HepG2 (cell line): ENCODE measurements at regions not wholly inside any gene's neighbourhood (a gene's known extent, or its start where the extent isn't known, plus 50 kb on each side); places are given as distances from the start of the nearest gene placed in this dataset.

Source experiments
- ATAC-seq: fragments of 200-7000 bp; cut with Tn5 transposase; 3 replicates; pipeline ENCODE4 v1.9.1; 2020; ENCODE audit warnings: mild to moderate bottlenecking, moderate library complexity
- BruUV-seq: library from RNA; stranded (reverse); fragments of 400-500 nt; replicated peaks from 2 replicates; lab custom pipeline; 2021; lab: Mats Ljungman, UMichigan
- CTCF ChIA-PET: fragments of 300-600 bp; formaldehyde crosslinking; extraction: SDS; loops from one replicate; lab custom pipeline; 2021; ENCODE audit warnings: low total read pairs, inconsistent platforms, low intra/inter-chr PET ratio; lab: Yijun Ruan, JAX
- POLR2A ChIA-PET: fragments of 350-600 bp; sonication (Branson Sonifier 250); formaldehyde crosslinking; loops from one replicate; lab custom pipeline; 2020; ENCODE audit warnings: antibody characterized with exemption, inconsistent platforms; lab: Yijun Ruan, JAX
- DNase-seq: peaks from one replicate; pipeline ENCODE4 v3.0.0-alpha.2; 2015; ENCODE audit warnings: low spot score
- FAIRE-seq: peaks from 3 replicates; lab custom pipeline; 2011; peaks lifted over from hg19 to GRCh38; lab: Jason Lieb, UNC
- H2AFZ ChIP-seq: one replicate; pipeline ENCODE4 v1.6.1; 2011; ENCODE audit warnings: low read length, inconsistent platforms
- H3K27ac ChIP-seq: fragments of 300-600 bp; 3 replicates; pipeline ENCODE4 v1.8.0; 2011; ENCODE audit warnings: mixed run types, mild to moderate bottlenecking, mixed read lengths, low read length, inconsistent platforms; ENCODE audit not compliant: insufficient read depth; ENCODE audit errors: extremely low read length
- H3K27me3 ChIP-seq, 2 experiments: fragments of 200-600 bp in 1 of 2; 2 replicates in 1 of 2; 3 replicates in 1 of 2; pipeline versions ENCODE4 v1.6.0 to v1.8.0; 2011; ENCODE audit warnings: low read length in 2 of 2, mild to moderate bottlenecking in 2 of 2, moderate library complexity in 2 of 2, inconsistent platforms in 1 of 2; ENCODE audit not compliant: insufficient read depth in 2 of 2, control insufficient read depth in 1 of 2
- H3K36me3 ChIP-seq, 2 experiments: fragments of 200-600 bp in 1 of 2; replicated peaks in 1 of 2; 2 replicates in 1 of 2; 3 replicates in 1 of 2; pipeline versions ENCODE4 v1.5.1 to v1.8.0; 2011; ENCODE audit warnings: low read length in 2 of 2, inconsistent platforms in 1 of 2; ENCODE audit not compliant: insufficient read depth in 2 of 2, control insufficient read depth in 1 of 2
- H3K4me1 ChIP-seq: 2 replicates; pipeline ENCODE4 v1.5.1; 2012; ENCODE audit warnings: low read length, inconsistent platforms; ENCODE audit not compliant: insufficient read depth
- H3K4me2 ChIP-seq: 2 replicates; pipeline ENCODE4 v1.6.0; 2011; ENCODE audit warnings: low read depth, low read length, inconsistent platforms
- H3K4me3 ChIP-seq, 3 experiments: fragments of 200-600 bp in 1 of 3; sonication (generic), shearing (Covaris generic) in 1 of 3; replicated peaks in 1 of 3; 2 replicates each; pipeline ENCODE4 v1.5.1; 2011 to 2016; ENCODE audit warnings: low read length in 3 of 3, inconsistent platforms in 2 of 3, low read depth in 2 of 3, mild to moderate bottlenecking in 2 of 3, control low read depth in 1 of 3, mixed read lengths in 1 of 3; ENCODE audit not compliant: insufficient read depth in 1 of 3
- H3K79me2 ChIP-seq: one replicate; pipeline ENCODE4 v1.6.1; 2011; ENCODE audit warnings: low read length, inconsistent platforms; ENCODE audit not compliant: insufficient read depth
- H3K9ac ChIP-seq: 2 replicates; pipeline ENCODE4 v1.6.0; 2011; ENCODE audit warnings: mild to moderate bottlenecking, low read depth, low read length, inconsistent platforms; ENCODE audit not compliant: insufficient read depth
- H3K9me3 ChIP-seq: 2 replicates; pipeline ENCODE4 v1.5.1; 2012; ENCODE audit warnings: mild to moderate bottlenecking, low read length
- H4K20me1 ChIP-seq: 2 replicates; pipeline ENCODE4 v1.6.0; 2011; ENCODE audit warnings: inconsistent platforms, mild to moderate bottlenecking, low read length, moderate library complexity; ENCODE audit not compliant: insufficient read depth
- BRCA1 ChIP-seq: sonication (generic); formaldehyde crosslinking; IDR thresholded peaks from 2 replicates; pipeline ENCODE4 v1.4.0; 2020; ENCODE audit warnings: missing genetic modification reagents
- FLYWCH1 ChIP-seq: sonication (generic); formaldehyde crosslinking; IDR thresholded peaks from 2 replicates; pipeline ENCODE4 v1.8.1; 2023; ENCODE audit warnings: mild to moderate bottlenecking, missing genetic modification reagents
- KMT2A ChIP-seq: sonication (generic); formaldehyde crosslinking; IDR thresholded peaks from 2 replicates; pipeline ENCODE4 v1.4.0; 2020; ENCODE audit warnings: missing genetic modification reagents
- MIXL1 ChIP-seq: IDR thresholded peaks from 2 replicates; pipeline ENCODE4 v1.6.1; 2016
- NFYB ChIP-seq: sonication (generic); formaldehyde crosslinking; IDR thresholded peaks from 2 replicates; pipeline ENCODE4 v1.4.0; 2020; ENCODE audit warnings: missing genetic modification reagents
- POGZ ChIP-seq: sonication (generic); formaldehyde crosslinking; IDR thresholded peaks from 2 replicates; pipeline ENCODE4 v1.4.0; 2020; ENCODE audit warnings: mild to moderate bottlenecking, missing genetic modification reagents
- SNAPC2 ChIP-seq: sonication (generic); formaldehyde crosslinking; IDR thresholded peaks from 2 replicates; pipeline ENCODE4 v1.8.1; 2022; ENCODE audit warnings: mild to moderate bottlenecking, missing genetic modification reagents
- THAP11 ChIP-seq: IDR thresholded peaks from 2 replicates; pipeline ENCODE4 v1.6.1; 2016; ENCODE audit warnings: missing biosample characterization, missing genetic modification reagents
- ZNF282 ChIP-seq: fragments of 450-650 bp; IDR thresholded peaks from 2 replicates; pipeline ENCODE4 v1.6.1; 2018; ENCODE audit not compliant: partially characterized antibody
- WGBS: methylation state at CpG from one replicate; pipeline ENCODE4 v1.1.6; 2017; ENCODE audit warnings: low lambda C conversion rate; 5-methylcytosine and 5-hydroxymethylcytosine counted together
- in situ Hi-C: cut with HindIII; loops from 2 replicates; pipeline ENCODE4 v1.10.0; 2017; ENCODE audit warnings: low pct_unique_long_range_greater_than_20kb; ENCODE audit not compliant: extremely low pct_ligation_motif_present
- intact Hi-C: fragments of 100-400 bp; cut with micrococcal nuclease; formaldehyde crosslinking; loops from one replicate; pipeline ENCODE4 v1.10.0; 2022; ENCODE audit not compliant: unreplicated experiment
- TF ChIP-seq, protein P1 (sequence below): sonication (generic); formaldehyde crosslinking; IDR thresholded peaks from 2 replicates; pipeline ENCODE4 v1.4.0; 2020; ENCODE audit warnings: missing genetic modification reagents
- TF ChIP-seq, protein P2 (sequence below): sonication (generic); formaldehyde crosslinking; IDR thresholded peaks from 2 replicates; pipeline ENCODE4 v1.5.0; 2020; ENCODE audit warnings: mild to moderate bottlenecking, missing genetic modification reagents
- TF ChIP-seq, protein P3 (sequence below): sonication (generic); formaldehyde crosslinking; IDR thresholded peaks from 2 replicates; pipeline ENCODE4 v1.8.0; 2022; ENCODE audit warnings: mild to moderate bottlenecking, missing genetic modification reagents; ENCODE audit not compliant: insufficient replicate concordance

DNA sequence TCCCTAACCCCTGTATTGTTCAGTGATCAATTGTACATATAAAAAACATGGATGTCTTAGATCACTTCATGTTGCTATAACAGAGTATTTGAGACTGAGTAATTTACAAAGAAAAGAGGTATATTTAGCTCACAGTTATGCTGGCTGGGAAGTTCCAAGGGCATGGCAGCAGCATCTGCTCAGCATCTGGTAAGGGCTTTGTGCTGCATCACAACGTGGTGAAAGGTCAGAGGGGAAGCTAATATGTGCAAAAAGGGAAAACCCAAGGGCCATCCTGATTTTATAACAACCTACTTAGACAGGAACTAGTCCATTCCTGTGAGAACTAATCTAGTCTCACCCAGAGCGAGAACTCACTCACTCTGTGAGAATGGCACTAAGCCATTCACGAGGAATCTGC, 128.2 kb upstream of the OTUD4 start (continued):
- TF ChIP-seq, protein P1, sequence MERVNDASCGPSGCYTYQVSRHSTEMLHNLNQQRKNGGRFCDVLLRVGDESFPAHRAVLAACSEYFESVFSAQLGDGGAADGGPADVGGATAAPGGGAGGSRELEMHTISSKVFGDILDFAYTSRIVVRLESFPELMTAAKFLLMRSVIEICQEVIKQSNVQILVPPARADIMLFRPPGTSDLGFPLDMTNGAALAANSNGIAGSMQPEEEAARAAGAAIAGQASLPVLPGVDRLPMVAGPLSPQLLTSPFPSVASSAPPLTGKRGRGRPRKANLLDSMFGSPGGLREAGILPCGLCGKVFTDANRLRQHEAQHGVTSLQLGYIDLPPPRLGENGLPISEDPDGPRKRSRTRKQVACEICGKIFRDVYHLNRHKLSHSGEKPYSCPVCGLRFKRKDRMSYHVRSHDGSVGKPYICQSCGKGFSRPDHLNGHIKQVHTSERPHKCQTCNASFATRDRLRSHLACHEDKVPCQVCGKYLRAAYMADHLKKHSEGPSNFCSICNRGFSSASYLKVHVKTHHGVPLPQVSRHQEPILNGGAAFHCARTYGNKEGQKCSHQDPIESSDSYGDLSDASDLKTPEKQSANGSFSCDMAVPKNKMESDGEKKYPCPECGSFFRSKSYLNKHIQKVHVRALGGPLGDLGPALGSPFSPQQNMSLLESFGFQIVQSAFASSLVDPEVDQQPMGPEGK (CRISPR knock-in tag), result no peak
- TF ChIP-seq THAP11 (CRISPR knock-in tag) (no peak), KMT2A (no peak), MIXL1 (CRISPR knock-in tag) (no peak), ZNF282 (no peak), POGZ (CRISPR knock-in tag) (no peak)
- TF ChIP-seq, protein P2, sequence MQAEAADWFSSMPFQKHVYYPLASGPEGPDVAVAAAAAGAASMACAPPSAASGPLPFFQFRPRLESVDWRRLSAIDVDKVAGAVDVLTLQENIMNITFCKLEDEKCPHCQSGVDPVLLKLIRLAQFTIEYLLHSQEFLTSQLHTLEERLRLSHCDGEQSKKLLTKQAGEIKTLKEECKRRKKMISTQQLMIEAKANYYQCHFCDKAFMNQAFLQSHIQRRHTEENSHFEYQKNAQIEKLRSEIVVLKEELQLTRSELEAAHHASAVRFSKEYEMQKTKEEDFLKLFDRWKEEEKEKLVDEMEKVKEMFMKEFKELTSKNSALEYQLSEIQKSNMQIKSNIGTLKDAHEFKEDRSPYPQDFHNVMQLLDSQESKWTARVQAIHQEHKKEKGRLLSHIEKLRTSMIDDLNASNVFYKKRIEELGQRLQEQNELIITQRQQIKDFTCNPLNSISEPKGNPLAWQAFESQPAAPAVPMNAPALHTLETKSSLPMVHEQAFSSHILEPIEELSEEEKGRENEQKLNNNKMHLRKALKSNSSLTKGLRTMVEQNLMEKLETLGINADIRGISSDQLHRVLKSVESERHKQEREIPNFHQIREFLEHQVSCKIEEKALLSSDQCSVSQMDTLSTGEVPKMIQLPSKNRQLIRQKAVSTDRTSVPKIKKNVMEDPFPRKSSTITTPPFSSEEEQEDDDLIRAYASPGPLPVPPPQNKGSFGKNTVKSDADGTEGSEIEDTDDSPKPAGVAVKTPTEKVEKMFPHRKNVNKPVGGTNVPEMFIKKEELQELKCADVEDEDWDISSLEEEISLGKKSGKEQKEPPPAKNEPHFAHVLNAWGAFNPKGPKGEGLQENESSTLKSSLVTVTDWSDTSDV (CRISPR knock-in tag), result no peak

DNA sequence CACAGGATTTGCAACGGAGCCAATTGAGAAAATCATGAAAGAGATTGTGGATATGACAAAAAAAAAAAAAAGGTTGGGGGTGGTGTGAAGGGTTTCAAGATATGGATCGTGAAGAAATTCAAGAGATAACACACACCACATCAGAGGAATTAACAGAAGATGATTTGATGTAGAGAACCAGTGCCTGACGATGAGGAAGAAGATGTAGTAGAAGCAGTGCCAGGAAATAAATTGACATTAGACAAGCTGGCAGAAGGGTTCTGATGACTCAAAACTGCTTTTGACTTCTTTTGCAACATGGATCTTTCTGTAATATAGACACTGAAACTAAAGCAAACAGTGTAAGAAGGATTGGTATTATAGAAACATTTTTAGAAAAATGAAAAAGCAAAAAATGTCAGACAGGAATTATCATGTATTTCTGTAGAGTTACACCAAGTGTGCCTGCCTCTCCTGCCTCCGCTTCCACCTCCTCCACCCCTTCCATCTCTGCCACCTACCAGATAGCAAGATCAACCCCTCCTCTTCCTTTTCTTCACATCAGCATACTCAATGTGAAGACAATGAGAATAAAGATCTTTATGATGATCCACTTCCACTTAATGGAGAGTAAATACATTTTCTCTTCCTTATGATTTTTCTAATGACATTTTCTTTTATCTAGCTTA, 127.5 kb upstream of the OTUD4 start:
- ChIA-PET CTCF (no interaction called here), POLR2A (no interaction called here)
- H3K4me1 ChIP-seq, result no peaks in the 10 kb centered on the region
- H3K27ac ChIP-seq, result no peak overlapping the region
- DNase-seq (no peak), ATAC-seq (no peak), FAIRE-seq (no peak)
- H3K36me3 ChIP-seq, result no peaks in the 10 kb centered on the region
- H3K9me3 ChIP-seq, result no peaks in the 10 kb centered on the region
- H3K79me2 ChIP-seq, result no peaks in the 10 kb centered on the region
- WGBS, result 18% methylated on average over 4 of the region's 4 CpGs
- no peaks in the 10 kb centered on the region for H3K27me3 ChIP-seq
- H4K20me1 ChIP-seq, result no peaks in the 10 kb centered on the region
- BruUV-seq, result no TSS peak
- H3K9ac ChIP-seq, result no peak overlapping the region
- TF ChIP-seq FLYWCH1 (CRISPR knock-in tag) (no peak), NFYB (no peak), BRCA1 (CRISPR knock-in tag) (no peak), SNAPC2 (CRISPR knock-in tag) (no peak)
- TF ChIP-seq, protein P3, sequence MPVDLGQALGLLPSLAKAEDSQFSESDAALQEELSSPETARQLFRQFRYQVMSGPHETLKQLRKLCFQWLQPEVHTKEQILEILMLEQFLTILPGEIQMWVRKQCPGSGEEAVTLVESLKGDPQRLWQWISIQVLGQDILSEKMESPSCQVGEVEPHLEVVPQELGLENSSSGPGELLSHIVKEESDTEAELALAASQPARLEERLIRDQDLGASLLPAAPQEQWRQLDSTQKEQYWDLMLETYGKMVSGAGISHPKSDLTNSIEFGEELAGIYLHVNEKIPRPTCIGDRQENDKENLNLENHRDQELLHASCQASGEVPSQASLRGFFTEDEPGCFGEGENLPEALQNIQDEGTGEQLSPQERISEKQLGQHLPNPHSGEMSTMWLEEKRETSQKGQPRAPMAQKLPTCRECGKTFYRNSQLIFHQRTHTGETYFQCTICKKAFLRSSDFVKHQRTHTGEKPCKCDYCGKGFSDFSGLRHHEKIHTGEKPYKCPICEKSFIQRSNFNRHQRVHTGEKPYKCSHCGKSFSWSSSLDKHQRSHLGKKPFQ (CRISPR knock-in tag), result no peak
- intact Hi-C loops, result no loop called here
- H3K4me3 ChIP-seq, result no peak overlapping the region
- in situ Hi-C loops, result no loop called here
- no peak overlapping the region for H2AFZ ChIP-seq
- H3K4me2 ChIP-seq, result no peak overlapping the region
